Activated CD8-positive, alpha-beta T cell treated with anti-CD3 and anti-CD28 coated beads for 36 hours (primary cell): ENCODE measurements at regions not wholly inside any gene's neighbourhood (a gene's known extent, or its start where the extent isn't known, plus 50 kb on each side); places are given as distances from the start of the nearest gene placed in this dataset.

Experiments used
- ATAC-seq: fragments of 200-7000 bp; cut with Tn5 transposase; one replicate; pipeline ENCODE4 v1.10.0; 2021; ENCODE audit warnings: mild to moderate bottlenecking, moderate library complexity
- CTCF ChIA-PET: fragments of 350-600 bp; sonication (Branson Sonifier 250); formaldehyde crosslinking; loops from one replicate; lab custom pipeline; 2021; ENCODE audit warnings: antibody characterized with exemption; lab: Charles Lee
- POLR2A ChIA-PET: fragments of 350-600 bp; sonication (Branson Sonifier 250); formaldehyde crosslinking; loops from one replicate; lab custom pipeline; 2021; ENCODE audit warnings: antibody characterized with exemption; lab: Charles Lee
- DNase-seq: peaks from one replicate; pipeline ENCODE4 v3.0.0-alpha.2; 2020
- H3K27ac Mint-ChIP-seq: one replicate; pipeline ENCODE4 v1.8.0; 2021; ENCODE audit warnings: mild to moderate bottlenecking, mixed read lengths
- H3K27me3 Mint-ChIP-seq: one replicate; pipeline ENCODE4 v1.8.0; 2021; ENCODE audit warnings: mixed read lengths
- H3K36me3 Mint-ChIP-seq: one replicate; pipeline ENCODE4 v1.8.0; 2021; ENCODE audit warnings: low read depth, mixed read lengths
- H3K4me1 Mint-ChIP-seq: one replicate; pipeline ENCODE4 v1.8.0; 2021; ENCODE audit warnings: low read depth, mixed read lengths
- H3K4me3 Mint-ChIP-seq: one replicate; pipeline ENCODE4 v1.8.0; 2021; ENCODE audit warnings: mild to moderate bottlenecking, moderate library complexity, mixed read lengths
- H3K9me3 Mint-ChIP-seq: one replicate; pipeline ENCODE4 v1.8.0; 2021; ENCODE audit warnings: mixed read lengths
- CTCF ChIP-seq: fragments of 200-600 bp; IDR thresholded peaks from one replicate; pipeline ENCODE4 v1.8.0; 2022; ENCODE audit warnings: antibody characterized with exemption, mild to moderate bottlenecking
- intact Hi-C: fragments of 100-400 bp; cut with micrococcal nuclease; formaldehyde crosslinking; loops from one replicate; pipeline ENCODE4 v1.10.0; 2022

- ChIA-PET POLR2A (no interaction called here), CTCF (no interaction called here)
- no peaks in the 10 kb centered on the region for H3K36me3 Mint-ChIP-seq
- H3K4me3 Mint-ChIP-seq, result no peak overlapping the region
- H3K27ac Mint-ChIP-seq, result no peak overlapping the region
- DNase-seq (no peak), ATAC-seq (no peak)
- intact Hi-C loops, result no loop called here
- peaks cover 12% of the 10 kb centered on the region for H3K27me3 Mint-ChIP-seq
- H3K9me3 Mint-ChIP-seq, result no peaks in the 10 kb centered on the region
- H3K4me1 Mint-ChIP-seq, result no peaks in the 10 kb centered on the region
- TF ChIP-seq CTCF, result no peak
These were observed 285.7 kb downstream of the TBC1D4 start for GRCh38 chr13:75196147-75196837.

GRCh38 chr13:75195495-75196146, 286.3 kb downstream of the TBC1D4 start:
- H3K4me3 Mint-ChIP-seq, result no peak overlapping the region
- POLR2A ChIA-PET, result no interaction called here
- no peaks in the 10 kb centered on the region for H3K36me3 Mint-ChIP-seq
- no peaks in the 10 kb centered on the region for H3K9me3 Mint-ChIP-seq
- TF ChIP-seq CTCF, result no peak
- peaks cover 9% of the 10 kb centered on the region for H3K27me3 Mint-ChIP-seq
- DNase-seq (no peak), ATAC-seq (no peak)
- intact Hi-C loops, result no loop called here
- CTCF ChIA-PET, result no interaction called here
- H3K27ac Mint-ChIP-seq, result no peak overlapping the region
- no peaks in the 10 kb centered on the region for H3K4me1 Mint-ChIP-seq

GRCh38 chr13:75194717-75195462, 287.1 kb downstream of the TBC1D4 start:
- Mint-ChIP-seq H3K27ac (no peak overlapping the region), H3K36me3 (no peaks in the 10 kb centered on the region), H3K4me3 (no peak overlapping the region), H3K4me1 (no peaks in the 10 kb centered on the region), H3K27me3 (peaks cover 9% of the 10 kb centered on the region), H3K9me3 (no peaks in the 10 kb centered on the region)
- ATAC-seq (no peak), DNase-seq (no peak)
- TF ChIP-seq CTCF, result no peak
- ChIA-PET CTCF (interaction anchor here (1.0 kb wide), 1 partner anchor 25 kb away, joined by 3 read pairs; no protein-coding TSS in a partner anchor), POLR2A (no interaction called here)
- intact Hi-C loops, result no loop called here

- H3K4me1 Mint-ChIP-seq, result no peaks in the 10 kb centered on the region
- ChIA-PET CTCF (no interaction called here), POLR2A (interaction anchor here (0.6 kb wide), 1 partner anchor 1439 kb away, joined by 3 read pairs; no protein-coding TSS in a partner anchor)
- no peak overlapping the region for H3K4me3 Mint-ChIP-seq
- no peak overlapping the region for H3K27ac Mint-ChIP-seq
- intact Hi-C loops, result no loop called here
- peaks cover 7% of the 10 kb centered on the region for H3K27me3 Mint-ChIP-seq
- H3K36me3 Mint-ChIP-seq, result no peaks in the 10 kb centered on the region
- H3K9me3 Mint-ChIP-seq, result peaks cover 12% of the 10 kb centered on the region
- ATAC-seq (no peak), DNase-seq (no peak)
- TF ChIP-seq CTCF, result no peak
These were observed 295.6 kb downstream of the TBC1D4 start for GRCh38 chr13:75186379-75186778.

GRCh38 chr13:75181906-75182305, 300.1 kb downstream of the TBC1D4 start:
- ATAC-seq (no peak), DNase-seq (no peak)
- ChIA-PET POLR2A (no interaction called here), CTCF (no interaction called here)
- no peak overlapping the region for H3K27ac Mint-ChIP-seq
- H3K9me3 Mint-ChIP-seq, result peaks cover 12% of the 10 kb centered on the region
- no peak overlapping the region for H3K4me3 Mint-ChIP-seq
- H3K4me1 Mint-ChIP-seq, result no peaks in the 10 kb centered on the region
- intact Hi-C loops, result no loop called here
- no peak for TF ChIP-seq CTCF
- peaks cover 8% of the 10 kb centered on the region for H3K27me3 Mint-ChIP-seq
- H3K36me3 Mint-ChIP-seq, result no peaks in the 10 kb centered on the region
